GM19240 (cell line): ENCODE measurements at regions not wholly inside any gene's neighbourhood (a gene's known extent, or its start where the extent isn't known, plus 50 kb on each side); places are given as distances from the start of the nearest gene placed in this dataset.
A peak's percentile ranks its signal among the peaks of the same experiment; 100 is the strongest.

Experiments
- DNase-seq: peaks from one replicate; pipeline ENCODE4 v3.0.0; 2011; ENCODE audit warnings: low spot score; ENCODE audit not compliant: insufficient read length

- DNase-seq: no peak
These were observed 142.5 kb upstream of the TNS3 start for GRCh38 chr7:47724335-47724982.

- no peak for DNase-seq
These were observed 140.2 kb upstream of the TNS3 start for GRCh38 chr7:47722126-47722525.

GRCh38 chr7:47721670-47722069 lies 139.8 kb upstream of the TNS3 start:
- DNase-seq: no peak

GRCh38 chr7:47720907-47721244 lies 139.0 kb upstream of the TNS3 start:
- DNase-seq: no peak

- no peak for DNase-seq
These were observed 138.4 kb upstream of the TNS3 start for GRCh38 chr7:47720141-47720906.

GRCh38 chr7:47719675-47720074 lies 137.8 kb upstream of the TNS3 start:
- DNase-seq: no peak

GRCh38 chr7:47715631-47716068 lies 133.7 kb upstream of the TNS3 start:
- DNase-seq: no peak

- DNase-seq: peak; percentile 42
These were observed 133.0 kb upstream of the TNS3 start for GRCh38 chr7:47714669-47715607.

GRCh38 chr7:47713595-47713994 lies 131.7 kb upstream of the TNS3 start:
- DNase-seq: no peak

GRCh38 chr7:47712416-47712815 lies 130.5 kb upstream of the TNS3 start:
- no peak for DNase-seq

GRCh38 chr7:47711776-47712175 lies 129.9 kb upstream of the TNS3 start:
- DNase-seq: no peak

- DNase-seq: no peak
These were observed 128.5 kb upstream of the TNS3 start for GRCh38 chr7:47710201-47710935.

- DNase-seq: no peak
These were observed 127.5 kb upstream of the TNS3 start for GRCh38 chr7:47709451-47709850.

GRCh38 chr7:47709051-47709450 lies 127.1 kb upstream of the TNS3 start:
- DNase-seq: no peak

- no peak for DNase-seq
These were observed 125.7 kb upstream of the TNS3 start for GRCh38 chr7:47707583-47707982.

GRCh38 chr7:47704936-47705335 lies 123.0 kb upstream of the TNS3 start:
- DNase-seq: no peak

GRCh38 chr7:47702080-47702479 lies 120.2 kb upstream of the TNS3 start:
- no peak for DNase-seq

GRCh38 chr7:47698386-47698785 lies 116.5 kb upstream of the TNS3 start:
- no peak for DNase-seq

- DNase-seq: no peak
These were observed 115.6 kb upstream of the TNS3 start for GRCh38 chr7:47697543-47697942.

GRCh38 chr7:47696152-47696710 lies 114.3 kb upstream of the TNS3 start:
- DNase-seq: no peak

GRCh38 chr7:47693216-47693615 lies 111.3 kb upstream of the TNS3 start:
- DNase-seq: no peak
